CD1c-positive myeloid dendritic cell (primary cell): ENCODE measurements at regions not wholly inside any gene's neighbourhood (a gene's known extent, or its start where the extent isn't known, plus 50 kb on each side); places are given as distances from the start of the nearest gene placed in this dataset.

ENCODE experiments used
- DNase-seq: peaks from one replicate; pipeline ENCODE4 v3.0.0-alpha.2; 2016; ENCODE audit errors: extremely low spot score

DNA sequence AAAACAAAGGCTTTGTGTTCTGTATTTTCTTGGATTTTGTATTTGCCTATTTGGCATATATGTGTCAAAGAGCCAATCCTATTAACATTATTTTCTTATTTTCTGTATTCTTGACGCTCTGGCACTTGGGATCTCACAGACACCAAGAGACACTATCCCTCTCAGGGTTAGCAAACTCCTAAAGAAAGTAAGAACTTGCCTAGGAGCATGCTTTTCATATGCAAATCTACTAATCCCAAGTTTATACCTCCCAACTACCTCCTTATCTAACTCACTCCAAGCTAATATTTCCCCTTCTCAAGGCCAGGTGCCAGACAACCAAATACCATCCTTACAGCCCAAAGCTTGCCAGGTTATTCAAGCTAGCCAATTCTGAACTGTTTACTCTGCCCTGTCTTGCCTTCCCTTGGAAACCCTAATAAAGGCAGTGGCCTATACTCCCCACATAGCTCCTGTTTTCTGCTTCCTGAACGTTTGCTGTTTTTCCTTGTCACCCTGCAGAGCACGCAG lies 455.4 kb upstream of the ANO3 start:
- no peak for DNase-seq

DNA sequence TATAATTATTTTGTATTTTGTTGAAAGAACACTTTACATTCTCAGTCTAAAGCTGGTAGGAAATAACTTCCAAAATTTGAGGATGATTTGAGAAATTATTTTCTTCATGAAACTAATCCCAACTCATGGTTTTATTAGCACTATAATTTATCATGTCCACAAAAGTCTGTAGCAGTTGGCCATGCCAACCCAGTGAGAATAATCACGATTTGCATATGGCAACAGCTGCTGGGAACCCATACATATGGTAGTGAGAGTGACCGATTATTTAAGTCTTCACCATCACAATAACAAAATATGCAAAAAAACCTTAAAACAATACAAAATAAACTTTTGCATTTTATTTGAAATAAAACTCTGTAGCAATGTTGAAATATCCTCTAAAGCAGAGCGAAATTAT lies 445.9 kb upstream of the ANO3 start:
- no peak for DNase-seq

DNA sequence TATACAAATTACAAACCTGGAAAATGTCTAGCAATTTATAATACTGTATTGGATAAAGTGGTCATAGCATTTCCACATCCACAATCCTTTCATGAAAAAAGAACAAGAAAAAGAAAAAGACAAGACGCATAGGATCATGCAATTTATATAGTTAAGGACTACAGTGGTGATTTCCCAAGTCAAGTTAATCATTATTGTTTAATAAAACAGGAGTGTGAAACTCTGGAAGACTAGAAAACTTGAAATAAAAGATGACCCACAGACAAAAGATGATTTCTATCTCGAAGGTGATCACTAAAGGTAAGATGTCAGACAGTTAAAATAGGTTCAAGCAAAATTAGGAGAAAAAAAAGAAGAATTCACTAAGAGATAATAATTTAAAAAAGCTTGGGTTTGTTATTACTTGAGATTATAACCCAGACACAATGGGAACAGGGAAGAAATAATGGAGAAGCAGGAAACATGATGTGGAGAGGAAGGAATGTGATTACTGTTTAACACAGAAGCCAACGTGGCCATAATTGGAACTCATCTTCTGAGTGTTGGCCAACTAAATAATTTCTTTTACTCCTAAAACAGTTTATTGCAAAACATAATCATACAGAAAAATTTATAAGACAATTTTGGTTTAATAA lies 441.2 kb upstream of the ANO3 start:
- DNase-seq = no peak

DNA sequence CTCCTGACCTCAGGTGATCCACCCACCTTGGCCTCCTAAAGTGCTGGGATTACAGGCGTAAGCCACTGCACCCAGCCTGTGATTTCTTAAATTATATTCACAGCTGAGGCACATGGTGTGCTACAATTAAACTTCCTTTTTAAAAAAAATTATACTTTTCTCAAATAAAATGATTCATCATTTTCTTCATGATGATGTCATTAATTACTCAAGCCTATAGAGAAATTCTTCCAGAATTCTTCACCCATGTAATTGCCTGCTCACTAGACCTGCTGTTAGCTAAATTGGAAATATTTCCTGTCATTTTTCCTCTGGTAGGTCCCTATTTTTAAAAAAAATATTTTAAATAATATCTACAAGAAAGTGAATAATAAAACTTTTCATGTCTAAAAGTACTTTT lies 440.0 kb upstream of the ANO3 start:
- no peak for DNase-seq

DNA sequence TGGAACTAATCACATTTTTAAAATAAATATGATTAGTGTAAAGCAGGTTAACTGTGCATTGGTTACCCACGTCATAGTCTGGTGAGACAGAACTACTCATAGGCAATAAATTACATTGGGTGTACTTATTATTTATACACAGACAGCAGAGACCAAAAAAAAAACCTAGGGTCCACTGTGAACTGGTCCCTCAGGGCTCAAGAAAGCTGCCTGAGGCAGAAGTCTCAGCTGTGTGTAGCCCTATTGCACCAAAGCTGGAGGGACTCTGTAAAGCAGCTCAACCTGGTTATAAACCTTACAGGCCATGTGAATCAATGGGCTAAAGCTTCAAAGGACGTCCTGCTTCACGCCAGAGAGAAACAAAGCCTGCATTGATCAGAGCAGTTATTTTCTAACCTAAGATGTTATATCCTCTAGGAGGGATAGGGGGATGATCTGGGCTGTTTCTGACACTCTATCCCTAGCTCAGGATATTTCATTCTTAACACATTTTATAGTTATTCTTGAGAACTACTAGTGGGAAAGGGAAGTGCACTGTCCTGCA lies 432.2 kb upstream of the ANO3 start:
- DNase-seq = no peak

DNA sequence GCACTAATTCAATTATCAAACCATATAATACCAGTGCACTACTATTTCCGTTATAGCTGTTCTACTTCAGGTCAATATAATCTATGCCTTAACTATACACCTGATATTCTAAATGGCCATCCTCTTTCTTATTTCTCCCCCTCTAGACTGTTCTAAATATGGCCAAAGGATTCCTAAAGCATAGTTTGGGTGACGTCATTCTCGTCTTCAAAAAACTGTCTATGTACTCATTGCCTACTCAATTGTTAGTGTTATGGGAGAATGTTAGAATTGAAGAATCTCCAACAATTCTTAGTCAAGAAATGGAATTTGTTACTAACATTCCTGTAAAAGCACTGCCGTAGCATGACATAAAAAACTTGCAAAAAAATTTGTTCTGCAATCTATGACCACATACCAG lies 431.1 kb upstream of the ANO3 start:
- no peak for DNase-seq

DNA sequence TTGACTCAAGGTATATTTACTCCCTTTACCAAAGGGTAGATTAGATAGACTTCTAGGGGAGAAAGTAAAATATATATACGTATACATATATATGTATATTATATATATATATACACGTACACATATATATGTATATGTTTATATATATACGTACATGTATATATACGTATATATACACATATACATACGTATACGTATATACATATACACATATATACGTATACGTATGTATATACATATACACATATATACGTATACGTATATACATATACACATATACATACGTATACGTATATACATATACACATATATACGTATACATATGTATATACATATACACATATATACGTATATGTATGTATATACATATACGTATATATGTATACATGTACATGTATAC lies 430.5 kb upstream of the ANO3 start:
- DNase-seq = no peak

DNA sequence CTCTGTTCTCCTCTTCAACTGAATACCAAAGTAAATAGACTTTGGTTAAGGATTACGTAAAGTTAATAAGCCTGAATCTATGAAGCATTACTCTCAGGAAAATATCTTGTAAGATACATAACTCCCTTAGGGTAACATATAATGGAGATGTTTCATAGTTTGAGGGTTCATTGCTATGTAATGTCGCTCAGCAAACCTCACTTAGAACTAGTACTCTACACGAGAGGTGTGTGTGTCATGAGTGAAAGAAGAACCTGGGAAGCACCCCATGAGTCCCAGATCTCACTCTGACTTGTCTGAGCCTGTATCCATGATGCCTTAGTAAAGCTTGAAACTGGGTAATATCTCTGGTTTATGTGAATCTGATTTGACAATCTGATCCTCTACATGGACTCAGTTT lies 429.5 kb upstream of the ANO3 start:
- no peak for DNase-seq

DNA sequence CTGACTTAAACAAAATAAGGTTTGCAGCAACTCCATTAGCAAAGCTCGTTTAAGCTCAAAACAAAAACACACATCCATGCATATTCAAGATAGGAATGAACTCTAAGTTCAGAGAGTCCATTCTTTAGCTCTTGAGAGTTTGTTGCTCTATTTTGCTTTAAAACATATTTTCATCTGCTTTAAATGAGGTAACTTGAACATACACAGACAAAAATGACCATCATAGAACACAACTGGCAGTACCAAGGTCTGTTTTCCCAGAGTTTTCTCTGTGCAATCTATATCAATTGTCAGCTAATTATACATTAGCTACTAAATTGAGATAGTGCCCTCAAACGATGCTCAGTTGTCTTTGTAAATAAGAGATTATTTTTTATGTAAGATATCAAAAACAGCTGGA lies 423.2 kb upstream of the ANO3 start:
- DNase-seq = no peak

DNA sequence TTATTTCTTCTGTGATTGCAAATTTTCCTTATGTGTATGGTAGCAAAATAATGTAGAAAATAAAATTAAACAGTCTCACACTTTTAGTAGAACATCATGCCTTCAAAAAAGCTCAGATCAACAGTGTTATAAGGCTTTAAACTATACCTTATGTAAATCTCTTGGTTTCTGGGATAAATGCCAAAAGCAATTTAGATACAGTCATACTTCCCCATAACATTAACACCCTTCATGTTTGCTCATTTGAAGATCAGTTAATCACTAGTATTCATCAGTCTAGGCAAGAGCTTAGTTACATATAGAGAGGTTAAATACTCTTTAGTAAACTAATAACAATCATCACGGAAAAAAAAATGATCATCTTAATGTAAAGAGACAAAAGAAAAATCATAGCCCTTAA lies 421.8 kb upstream of the ANO3 start:
- DNase-seq = no peak

DNA sequence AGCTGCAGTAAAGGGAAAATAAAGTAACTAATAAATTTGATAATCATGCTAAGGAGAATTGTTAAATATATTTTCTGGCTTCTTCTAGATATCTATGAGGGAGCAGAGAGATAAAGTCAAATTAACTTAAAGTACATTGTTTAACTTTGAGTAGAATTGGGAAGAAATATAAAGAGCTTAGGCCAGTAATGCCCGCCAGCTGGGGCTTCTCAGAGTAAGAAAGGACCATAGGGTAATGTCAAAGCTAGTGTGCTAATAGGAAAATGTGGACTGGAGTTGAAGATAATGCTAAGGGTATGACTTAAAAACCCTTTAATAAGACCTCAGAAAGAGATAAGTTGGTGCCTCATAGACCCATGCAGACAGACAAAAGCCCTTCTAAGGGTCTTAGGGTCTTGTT lies 411.6 kb upstream of the ANO3 start:
- no peak for DNase-seq

DNA sequence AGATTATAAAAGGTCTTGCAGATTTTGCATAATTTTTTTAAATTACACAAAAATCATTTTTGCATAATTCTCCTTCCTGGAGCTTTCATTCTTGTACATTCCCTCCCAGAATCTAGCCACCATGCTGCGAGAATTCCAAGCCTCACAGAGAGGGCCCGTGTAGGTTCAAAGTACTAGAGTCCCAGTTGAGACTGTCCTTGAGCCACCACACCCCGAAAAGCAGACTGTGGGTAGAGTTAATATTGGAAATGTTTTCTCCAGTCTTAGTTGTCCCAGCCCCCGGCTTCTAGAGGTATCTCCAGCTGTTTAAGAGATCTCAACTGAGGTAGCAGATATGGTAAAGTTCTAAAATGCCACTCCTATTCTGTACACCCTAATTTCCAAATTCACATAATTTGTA lies 407.3 kb upstream of the ANO3 start:
- no peak for DNase-seq

DNA sequence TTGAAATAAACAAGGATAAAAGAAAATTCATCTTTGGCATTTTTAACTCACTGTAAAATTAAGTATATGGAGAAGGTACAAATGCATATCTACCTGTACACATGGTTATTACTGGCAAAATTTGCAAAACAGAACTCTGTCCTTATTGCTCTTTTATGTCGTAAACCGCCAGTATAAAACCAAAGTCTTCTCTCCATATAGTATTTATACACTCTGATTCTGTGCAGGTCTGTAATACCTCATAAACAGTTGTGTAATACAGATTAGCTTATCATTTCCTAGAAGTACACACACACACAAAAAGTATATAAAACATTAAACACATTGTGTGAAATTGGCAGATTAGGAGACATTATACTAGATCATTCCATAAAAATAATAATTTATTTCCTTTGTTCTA lies 406.6 kb upstream of the ANO3 start:
- DNase-seq = no peak

DNA sequence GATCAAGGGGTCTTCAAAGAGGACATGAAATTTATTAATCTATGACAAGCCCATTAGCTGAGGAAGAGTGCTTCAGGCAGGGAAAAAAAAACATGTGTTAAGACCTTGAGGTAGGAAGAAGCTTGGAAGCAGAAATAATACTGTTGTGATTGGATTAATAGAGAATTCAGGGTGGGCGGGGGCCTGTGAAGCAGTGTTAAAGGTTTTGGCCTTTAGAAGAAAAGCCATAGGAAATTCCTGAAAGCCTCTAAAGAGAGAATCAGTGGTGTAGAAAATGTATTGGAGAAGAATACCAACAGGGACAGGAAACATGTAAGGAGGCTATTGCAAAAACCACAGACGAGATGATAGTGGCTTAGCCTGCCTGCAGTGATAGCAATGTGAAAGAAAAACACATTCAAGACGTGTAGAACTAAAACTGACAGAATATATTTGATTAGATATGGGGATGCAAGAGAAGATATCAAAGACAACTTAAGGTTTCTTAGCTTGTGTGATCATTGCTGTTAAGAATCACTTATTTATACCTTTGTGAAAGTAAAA lies 404.4 kb upstream of the ANO3 start:
- no peak for DNase-seq

DNA sequence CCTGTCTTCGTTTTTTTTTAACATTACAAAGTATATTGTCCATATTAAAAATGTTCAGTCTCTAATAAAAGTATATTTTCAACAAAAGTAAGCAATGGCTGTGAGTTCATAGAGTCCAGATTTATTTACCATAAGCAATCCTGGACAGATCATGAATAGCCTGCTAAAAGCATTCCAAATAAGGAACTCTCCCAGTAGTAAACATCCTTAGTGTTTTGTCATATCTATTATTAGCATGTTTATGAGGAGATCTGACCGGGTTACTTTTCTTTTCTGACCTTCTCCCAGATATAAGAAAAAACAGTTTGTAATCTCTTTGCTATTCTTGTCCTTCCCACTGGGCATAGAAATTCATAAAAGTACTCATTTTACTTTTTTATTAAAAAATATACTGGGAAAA lies 403.9 kb upstream of the ANO3 start:
- DNase-seq = no peak

DNA sequence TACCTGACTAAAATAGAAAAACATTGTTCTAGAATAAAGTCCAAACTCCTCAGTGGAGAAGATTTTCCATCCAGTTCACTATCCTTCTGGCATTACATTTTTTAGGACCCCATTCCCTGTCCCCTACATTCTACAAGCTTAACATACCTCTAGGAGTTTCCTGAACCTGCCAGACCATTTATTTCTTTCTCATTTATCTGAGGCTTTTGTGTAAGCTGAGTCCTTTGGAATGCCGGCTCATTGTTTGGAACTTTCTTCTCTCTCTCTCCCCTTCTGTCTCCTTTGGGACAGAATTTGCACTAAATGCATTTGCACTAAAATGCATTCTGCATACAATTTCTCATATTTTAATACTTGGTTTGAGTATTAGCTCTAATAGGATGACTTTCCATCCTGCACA lies 393.0 kb upstream of the ANO3 start:
- no peak for DNase-seq

DNA sequence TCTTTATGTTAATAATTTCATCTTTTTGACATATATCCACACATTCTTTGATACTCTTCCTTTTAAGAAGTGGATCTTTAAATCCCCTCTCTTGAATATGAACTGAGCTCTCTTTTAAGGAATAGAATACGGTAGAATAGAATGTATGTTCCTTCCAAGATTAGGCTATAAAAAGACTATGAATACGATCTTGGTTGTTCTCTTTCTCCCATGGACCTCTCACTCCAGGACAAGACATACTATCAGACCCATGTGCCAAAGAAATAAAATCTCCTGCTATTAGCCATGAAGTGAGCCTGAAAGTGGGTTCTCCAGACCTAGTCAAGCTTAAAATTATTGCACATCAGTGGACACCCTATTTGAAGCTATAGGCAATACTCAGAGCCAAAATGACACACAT lies 392.2 kb upstream of the ANO3 start:
- DNase-seq = no peak

DNA sequence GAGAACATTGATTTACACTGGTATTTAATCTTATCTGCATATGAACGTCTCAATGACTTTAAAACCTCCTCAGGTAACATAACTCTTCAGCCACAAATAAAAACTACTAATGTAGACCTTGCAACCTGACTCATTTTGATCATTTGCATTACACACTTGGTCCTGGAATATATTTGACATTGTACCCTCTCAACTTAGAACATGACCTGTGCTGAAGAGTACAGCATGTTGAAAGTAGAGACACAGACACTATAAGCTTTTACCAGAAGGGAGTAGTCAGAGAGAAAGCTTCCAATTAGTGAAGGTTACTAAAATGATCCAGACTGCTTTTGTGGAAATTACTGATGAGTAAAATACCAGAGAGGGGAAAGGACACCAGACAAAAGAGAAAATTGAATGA lies 390.6 kb upstream of the ANO3 start:
- DNase-seq = no peak

DNA sequence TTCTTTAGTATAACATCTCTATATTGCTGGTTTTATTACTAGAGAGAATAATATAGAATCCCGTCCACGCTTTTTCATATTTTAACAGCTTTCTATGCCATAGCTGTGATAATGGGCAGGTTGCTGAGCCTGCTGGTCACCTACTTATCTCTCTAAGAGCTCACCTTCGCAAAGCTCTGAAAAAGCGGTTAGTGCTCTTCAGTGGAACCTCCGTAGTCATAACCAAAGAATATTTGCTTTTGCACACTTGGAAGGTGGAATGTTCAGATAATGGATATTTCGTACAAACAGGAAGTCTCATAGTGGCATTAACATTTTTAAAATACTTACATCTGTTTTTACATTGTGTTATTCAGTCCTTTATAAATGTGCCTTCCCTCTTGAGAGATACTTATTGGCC lies 388.9 kb upstream of the ANO3 start:
- DNase-seq = no peak

DNA sequence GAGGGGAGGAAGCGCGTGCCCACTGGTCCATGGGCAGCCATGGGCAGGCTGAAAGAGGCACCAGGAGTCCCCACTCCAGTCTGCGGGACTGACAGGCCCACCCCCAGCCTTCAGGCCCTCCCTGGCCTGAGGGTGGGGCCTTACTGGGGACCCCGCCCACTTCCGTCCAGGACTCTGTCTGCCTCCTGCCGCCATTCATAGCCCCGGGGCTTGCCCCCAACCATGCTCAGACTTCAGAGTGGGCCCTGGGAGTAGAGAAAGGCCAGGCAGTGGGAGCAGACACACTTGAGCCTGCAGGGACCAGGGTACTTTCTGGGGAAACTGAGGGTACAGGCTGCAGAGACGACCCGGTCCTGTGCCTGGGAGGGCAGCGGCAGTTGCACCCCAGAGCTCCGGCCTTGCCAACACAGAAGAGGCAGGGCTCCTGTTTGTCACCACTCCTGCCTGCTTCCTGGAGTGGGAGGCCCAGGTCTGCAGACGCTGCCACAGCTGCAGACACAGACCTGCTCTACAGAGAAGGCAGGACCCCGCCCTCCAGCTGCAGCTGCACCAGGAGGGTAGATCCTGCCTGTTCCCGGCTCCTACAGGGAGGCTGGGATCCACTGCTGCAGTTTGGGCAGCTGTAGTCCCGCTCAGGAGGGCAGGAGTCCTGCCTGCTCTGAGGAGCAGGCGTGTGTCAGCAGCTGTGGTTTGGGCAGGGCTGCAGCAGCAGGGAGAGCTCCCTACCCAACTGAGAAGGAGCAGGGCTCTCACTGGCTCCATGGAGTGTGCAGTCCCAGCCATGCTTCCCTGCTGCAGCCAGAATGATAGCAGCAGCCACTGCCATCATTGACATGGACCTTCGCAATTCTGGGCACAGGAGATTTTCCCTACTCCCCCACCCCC lies 387.9 kb upstream of the ANO3 start:
- DNase-seq = no peak

DNA sequence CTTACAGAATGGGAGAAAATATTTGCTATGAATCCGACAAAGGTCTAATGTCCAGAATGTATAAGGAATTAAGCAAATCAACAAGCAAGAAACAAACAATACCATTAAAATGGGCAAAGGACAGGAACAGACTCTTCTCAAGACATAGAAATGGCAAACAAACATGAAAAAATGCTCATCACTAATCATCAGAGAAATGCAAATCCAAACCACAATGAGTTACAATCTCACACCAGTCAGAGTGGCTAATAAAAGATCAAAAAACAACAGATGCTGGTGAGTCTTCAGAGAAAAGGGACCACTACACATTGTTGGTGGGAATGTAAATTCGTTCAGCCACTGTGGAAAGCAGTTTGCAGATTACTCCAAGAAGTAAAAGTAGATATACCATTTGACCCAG lies 382.0 kb upstream of the ANO3 start:
- no peak for DNase-seq

DNA sequence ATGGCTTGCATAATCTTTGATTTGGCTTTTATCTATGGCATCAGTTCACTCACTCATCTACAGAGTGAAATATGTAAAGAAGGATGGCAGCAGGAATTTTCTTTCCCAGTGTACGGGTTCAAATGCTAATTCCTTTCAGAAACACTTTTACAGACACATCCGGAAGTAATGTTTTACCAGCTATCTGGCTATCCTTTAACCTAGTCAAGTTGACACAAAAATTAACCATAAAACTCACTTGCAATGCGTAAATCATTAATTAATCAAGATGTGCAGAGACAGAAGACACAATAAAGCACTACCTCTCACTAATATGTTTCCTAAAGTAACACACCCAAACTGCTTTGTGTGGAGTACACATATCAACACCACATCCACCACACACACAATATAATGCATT lies 378.9 kb upstream of the ANO3 start:
- DNase-seq = no peak

DNA sequence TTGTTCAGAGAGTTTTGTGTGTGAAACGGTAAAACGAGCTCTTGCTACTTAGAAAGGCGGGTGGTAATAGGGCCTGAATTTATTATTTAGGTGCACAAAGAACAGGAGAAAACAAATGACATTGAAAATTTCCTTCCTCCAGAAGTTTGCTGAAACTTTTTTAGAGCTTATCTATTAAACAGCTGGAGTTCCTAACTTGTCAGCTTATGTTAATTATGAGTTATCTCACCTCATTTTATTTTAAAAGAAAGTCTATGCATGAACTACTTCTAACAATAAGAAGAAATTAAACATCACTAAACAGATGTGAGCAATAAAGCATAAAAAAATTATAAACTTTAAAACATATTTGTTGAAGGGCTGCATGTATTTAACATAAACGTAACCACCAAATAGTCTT lies 373.9 kb upstream of the ANO3 start:
- no peak for DNase-seq
